ENCODE measurements at regions not wholly inside any gene's neighbourhood (a gene's known extent, or its start where the extent isn't known, plus 50 kb on each side); places are given as distances from the start of the nearest gene placed in this dataset.

DNA sequence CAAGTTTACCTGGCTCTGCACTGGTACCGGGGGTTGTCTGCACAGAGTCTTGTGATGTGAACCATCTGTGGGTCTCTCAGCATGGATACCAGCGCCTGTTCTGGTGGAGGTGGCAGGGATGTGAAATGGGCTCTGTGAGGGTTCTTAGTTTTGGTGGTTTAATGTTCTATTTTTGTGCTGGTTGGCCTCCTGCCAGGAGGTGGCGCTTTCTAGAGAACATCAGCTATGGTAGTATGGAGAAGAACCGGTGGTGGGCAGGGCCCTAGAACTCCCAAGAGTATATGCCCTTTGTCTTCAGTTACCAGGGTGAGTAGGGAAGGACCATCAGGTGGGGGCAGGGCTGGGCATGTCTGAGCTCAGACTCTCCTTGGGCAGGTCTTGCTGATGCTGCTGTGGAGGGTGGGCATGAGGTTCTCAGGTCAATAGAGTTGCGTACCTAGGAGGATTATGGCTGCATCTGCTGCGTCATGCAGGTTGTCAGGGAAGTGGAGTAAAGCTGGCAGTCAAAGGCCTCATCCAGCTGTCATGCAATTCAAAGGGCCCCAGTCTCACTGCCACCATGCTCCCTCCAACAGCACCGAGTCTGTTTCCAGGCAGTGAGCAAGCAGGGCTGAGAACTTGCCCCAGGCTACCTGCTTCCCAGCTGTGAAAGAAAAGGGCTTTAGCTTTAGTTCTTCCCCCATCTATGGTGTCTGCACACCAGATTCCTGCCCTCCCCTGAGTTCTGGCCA, 278.0 kb downstream of the METTL4 start:
- ATAC-seq: no peak
- TF ChIP-seq TSHZ2 (CRISPR knock-in tag; IDR thresholded peaks at IDR 0.05) (no peak), ZNF565 (CRISPR knock-in tag; conservative IDR thresholded peaks at IDR 0.05; ENCODE audit: low read depth) (no peak), ZNF8 (CRISPR knock-in tag; IDR thresholded peaks at IDR 0.05) (no peak), ZFP30 (CRISPR knock-in tag; IDR thresholded peaks at IDR 0.05) (no peak), ISL1 (CRISPR knock-in tag; IDR thresholded peaks at IDR 0.05) (no peak), SNAI2 (CRISPR knock-in tag; IDR thresholded peaks at IDR 0.05) (no peak), ESRRG (CRISPR knock-in tag; IDR thresholded peaks at IDR 0.05) (no peak), ZFP3 (CRISPR knock-in tag; IDR thresholded peaks at IDR 0.05) (no peak), CSDC2 (CRISPR knock-in tag; IDR thresholded peaks at IDR 0.05) (no peak), RARB (CRISPR knock-in tag; IDR thresholded peaks at IDR 0.05) (no peak), ZNF70 (CRISPR knock-in tag; IDR thresholded peaks at IDR 0.05) (no peak), POU6F1 (CRISPR knock-in tag; IDR thresholded peaks at IDR 0.05; ENCODE audit: borderline replicate concordance, low read depth) (no peak), ZC3H10 (CRISPR knock-in tag; IDR thresholded peaks at IDR 0.05) (no peak), BACH2 (CRISPR knock-in tag; IDR thresholded peaks at IDR 0.05; ENCODE audit: borderline replicate concordance) (no peak)
- TF ChIP-seq, protein P1, sequence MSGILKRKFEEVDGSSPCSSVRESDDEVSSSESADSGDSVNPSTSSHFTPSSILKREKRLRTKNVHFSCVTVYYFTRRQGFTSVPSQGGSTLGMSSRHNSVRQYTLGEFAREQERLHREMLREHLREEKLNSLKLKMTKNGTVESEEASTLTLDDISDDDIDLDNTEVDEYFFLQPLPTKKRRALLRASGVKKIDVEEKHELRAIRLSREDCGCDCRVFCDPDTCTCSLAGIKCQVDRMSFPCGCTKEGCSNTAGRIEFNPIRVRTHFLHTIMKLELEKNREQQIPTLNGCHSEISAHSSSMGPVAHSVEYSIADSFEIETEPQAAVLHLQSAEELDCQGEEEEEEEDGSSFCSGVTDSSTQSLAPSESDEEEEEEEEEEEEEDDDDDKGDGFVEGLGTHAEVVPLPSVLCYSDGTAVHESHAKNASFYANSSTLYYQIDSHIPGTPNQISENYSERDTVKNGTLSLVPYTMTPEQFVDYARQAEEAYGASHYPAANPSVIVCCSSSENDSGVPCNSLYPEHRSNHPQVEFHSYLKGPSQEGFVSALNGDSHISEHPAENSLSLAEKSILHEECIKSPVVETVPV (CRISPR knock-in tag; IDR thresholded peaks at IDR 0.05): no peak

GRCh38 chr18:2301316-2301715, 270.0 kb downstream of the METTL4 start:
- TF ChIP-seq ZC3H10 (CRISPR knock-in tag; IDR thresholded peaks at IDR 0.05): no peak
- TF ChIP-seq ZNF70 (CRISPR knock-in tag; IDR thresholded peaks at IDR 0.05): no peak
- TF ChIP-seq POU6F1 (CRISPR knock-in tag; IDR thresholded peaks at IDR 0.05; ENCODE audit: borderline replicate concordance, low read depth): no peak
- TF ChIP-seq ZFP30 (CRISPR knock-in tag; IDR thresholded peaks at IDR 0.05): no peak
- TF ChIP-seq TCF4 (CRISPR knock-in tag; IDR thresholded peaks at IDR 0.05; ENCODE audit: borderline replicate concordance): no peak
- TF ChIP-seq CSDC2 (CRISPR knock-in tag; IDR thresholded peaks at IDR 0.05): no peak
- no peak for TF ChIP-seq TSHZ2 (CRISPR knock-in tag; IDR thresholded peaks at IDR 0.05)
- TF ChIP-seq ZNF565 (CRISPR knock-in tag; conservative IDR thresholded peaks at IDR 0.05; ENCODE audit: low read depth): no peak
- no peak for TF ChIP-seq ZNF8 (CRISPR knock-in tag; IDR thresholded peaks at IDR 0.05)
- no peak for TF ChIP-seq ZFP3 (CRISPR knock-in tag; IDR thresholded peaks at IDR 0.05)
- TF ChIP-seq, protein P2, sequence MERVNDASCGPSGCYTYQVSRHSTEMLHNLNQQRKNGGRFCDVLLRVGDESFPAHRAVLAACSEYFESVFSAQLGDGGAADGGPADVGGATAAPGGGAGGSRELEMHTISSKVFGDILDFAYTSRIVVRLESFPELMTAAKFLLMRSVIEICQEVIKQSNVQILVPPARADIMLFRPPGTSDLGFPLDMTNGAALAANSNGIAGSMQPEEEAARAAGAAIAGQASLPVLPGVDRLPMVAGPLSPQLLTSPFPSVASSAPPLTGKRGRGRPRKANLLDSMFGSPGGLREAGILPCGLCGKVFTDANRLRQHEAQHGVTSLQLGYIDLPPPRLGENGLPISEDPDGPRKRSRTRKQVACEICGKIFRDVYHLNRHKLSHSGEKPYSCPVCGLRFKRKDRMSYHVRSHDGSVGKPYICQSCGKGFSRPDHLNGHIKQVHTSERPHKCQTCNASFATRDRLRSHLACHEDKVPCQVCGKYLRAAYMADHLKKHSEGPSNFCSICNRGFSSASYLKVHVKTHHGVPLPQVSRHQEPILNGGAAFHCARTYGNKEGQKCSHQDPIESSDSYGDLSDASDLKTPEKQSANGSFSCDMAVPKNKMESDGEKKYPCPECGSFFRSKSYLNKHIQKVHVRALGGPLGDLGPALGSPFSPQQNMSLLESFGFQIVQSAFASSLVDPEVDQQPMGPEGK (CRISPR knock-in tag; IDR thresholded peaks at IDR 0.05; ENCODE audit: borderline replicate concordance): no peak
- TF ChIP-seq BACH2 (CRISPR knock-in tag; IDR thresholded peaks at IDR 0.05; ENCODE audit: borderline replicate concordance): no peak
- TF ChIP-seq PPARA (CRISPR knock-in tag; IDR thresholded peaks at IDR 0.05; ENCODE audit: borderline replicate concordance): no peak
- TF ChIP-seq GLIS3 (CRISPR knock-in tag; IDR thresholded peaks at IDR 0.05): no peak
- TF ChIP-seq TOX (CRISPR knock-in tag; IDR thresholded peaks at IDR 0.05; ENCODE audit: borderline replicate concordance): no peak
- TF ChIP-seq RARB (CRISPR knock-in tag; IDR thresholded peaks at IDR 0.05): no peak
- no peak for TF ChIP-seq ISL1 (CRISPR knock-in tag; IDR thresholded peaks at IDR 0.05)
- TF ChIP-seq OSR1 (CRISPR knock-in tag; IDR thresholded peaks at IDR 0.05): no peak
- TF ChIP-seq, protein P1 (CRISPR knock-in tag; IDR thresholded peaks at IDR 0.05): no peak
- ATAC-seq: no peak

Data from SK-N-SH treated with all-trans-retinoic acid at 6 μM for 48 hours (cell line).